ENCODE measurements at regions not wholly inside any gene's neighbourhood (a gene's known extent, or its start where the extent isn't known, plus 50 kb on each side); places are given as distances from the start of the nearest gene placed in this dataset.
A peak's percentile ranks its signal among the peaks of the same experiment; 100 is the strongest.

DNA sequence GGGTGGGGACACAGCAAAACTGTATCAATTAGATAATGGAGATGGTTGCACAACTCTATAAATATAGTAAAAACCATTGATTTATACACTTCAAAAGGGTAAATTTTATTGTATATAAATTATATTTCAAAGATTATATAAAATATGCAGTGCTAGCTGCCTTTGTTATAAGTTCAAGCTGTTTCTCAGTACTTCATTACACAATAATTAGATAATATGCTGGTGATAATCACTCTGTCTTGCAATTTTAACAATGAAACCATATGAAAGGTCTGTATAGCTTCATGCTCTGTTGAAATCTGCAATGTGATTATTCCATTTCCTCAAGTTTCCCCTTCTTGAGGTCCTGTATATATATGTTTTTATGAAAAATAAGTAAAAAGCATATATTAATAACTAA, 73.4 kb upstream of the PLS3 start (continued):
- TF ChIP-seq SUZ12 (IDR thresholded peaks at IDR 0.05; ENCODE audit: unreplicated experiment), result no peak
- TF ChIP-seq SREBF2 (IDR thresholded peaks at IDR 0.05; ENCODE audit: low read length), result no peak
- no peak for TF ChIP-seq ZZZ3 (IDR thresholded peaks at IDR 0.05; ENCODE audit: control insufficient read depth, insufficient read length, low read depth)
- TF ChIP-seq, protein P1, sequence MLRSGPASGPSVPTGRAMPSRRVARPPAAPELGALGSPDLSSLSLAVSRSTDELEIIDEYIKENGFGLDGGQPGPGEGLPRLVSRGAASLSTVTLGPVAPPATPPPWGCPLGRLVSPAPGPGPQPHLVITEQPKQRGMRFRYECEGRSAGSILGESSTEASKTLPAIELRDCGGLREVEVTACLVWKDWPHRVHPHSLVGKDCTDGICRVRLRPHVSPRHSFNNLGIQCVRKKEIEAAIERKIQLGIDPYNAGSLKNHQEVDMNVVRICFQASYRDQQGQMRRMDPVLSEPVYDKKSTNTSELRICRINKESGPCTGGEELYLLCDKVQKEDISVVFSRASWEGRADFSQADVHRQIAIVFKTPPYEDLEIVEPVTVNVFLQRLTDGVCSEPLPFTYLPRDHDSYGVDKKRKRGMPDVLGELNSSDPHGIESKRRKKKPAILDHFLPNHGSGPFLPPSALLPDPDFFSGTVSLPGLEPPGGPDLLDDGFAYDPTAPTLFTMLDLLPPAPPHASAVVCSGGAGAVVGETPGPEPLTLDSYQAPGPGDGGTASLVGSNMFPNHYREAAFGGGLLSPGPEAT (IDR thresholded peaks at IDR 0.05; ENCODE audit: low read depth), result no peak
- TF ChIP-seq HSF1 (IDR thresholded peaks at IDR 0.05; ENCODE audit: low read depth, low read length), result no peak
- TF ChIP-seq ZSCAN29 (IDR thresholded peaks at IDR 0.05), result no peak
- no peak for TF ChIP-seq TAF1 (IDR thresholded peaks at IDR 0.05; ENCODE audit: borderline replicate concordance, low read depth, low read length)
- no peak for TF ChIP-seq ZNF384 (IDR thresholded peaks at IDR 0.05; ENCODE audit: borderline replicate concordance, low read depth, low read length)

- peak; percentile 32; the same call in 1 of the 3 replicates for ATAC-seq
- Histone ChIP-seq H3K79me2 (ENCODE audit: control insufficient read depth, insufficient read depth, low read length) (no peaks in the 10 kb centered on the region), H3K4me3 (no peak overlapping the region), H3K9me3 (replicated peaks; ENCODE audit: control insufficient read depth, insufficient read depth, low read length) (no peaks in the 10 kb centered on the region), H2AFZ (ENCODE audit: control insufficient read depth, low read depth, low read length) (no peak overlapping the region), H4K20me1 (ENCODE audit: control insufficient read depth, insufficient read depth) (0 out of 2 replicates have a peak, but pooled peaks cover 2% of the 10 kb centered on the region), H3K9ac (ENCODE audit: control insufficient read depth, insufficient read depth, low read length) (no peak overlapping the region), H3K4me1 (ENCODE audit: control insufficient read depth, insufficient read depth, low read length) (no peaks in the 10 kb centered on the region), H3K27me3 (replicated peaks in 1 of 2; ENCODE audit: control insufficient read depth in 2 of 2, insufficient read depth in 2 of 2, low read length in 1 of 2) (no peaks in the 10 kb centered on the region), H3K27ac (ENCODE audit: control insufficient read depth, insufficient read depth) (no peak overlapping the region), H3K4me2 (ENCODE audit: control insufficient read depth, insufficient read depth) (no peak overlapping the region), H3K36me3 (ENCODE audit: control insufficient read depth in 2 of 2, insufficient read depth in 2 of 2, low read length in 1 of 2) (no peaks in the 10 kb centered on the region)
- no TSS peak for BruUV-seq (replicated peaks)
- ChIA-PET CTCF (no interaction called here), POLR2A (no interaction called here), RAD21 (ENCODE audit: unreplicated experiment) (interaction anchor here (1.1 kb wide), 1 partner anchor 72 kb away, joined by 3 read pairs; no protein-coding TSS in a partner anchor), SMC1A (ENCODE audit: uncharacterized antibody, unreplicated experiment) (interaction anchor here (1.4 to 1.6 kb wide), 3 partner anchors 8 to 23 kb away, joined by 3 to 6 read pairs (median 4); no protein-coding TSS in a partner anchor)
- in situ Hi-C loops (cut with MboI), result no loop called here
- FAIRE-seq, result no peak
- no peak for DNase-seq (ENCODE audit: low read depth, low spot score)
- intact Hi-C loops (cut with micrococcal nuclease; ENCODE audit: unreplicated experiment), result no loop called here
- 0% methylated on average over 1 of the region's 1 CpG for WGBS (ENCODE audit: insufficient coverage, insufficient replicate concordance, low lambda C conversion rate, missing lambda C conversion rate)
- no peak for TF ChIP-seq IRF5 (IDR thresholded peaks at IDR 0.05; ENCODE audit: borderline replicate concordance)
- TF ChIP-seq, protein P2, sequence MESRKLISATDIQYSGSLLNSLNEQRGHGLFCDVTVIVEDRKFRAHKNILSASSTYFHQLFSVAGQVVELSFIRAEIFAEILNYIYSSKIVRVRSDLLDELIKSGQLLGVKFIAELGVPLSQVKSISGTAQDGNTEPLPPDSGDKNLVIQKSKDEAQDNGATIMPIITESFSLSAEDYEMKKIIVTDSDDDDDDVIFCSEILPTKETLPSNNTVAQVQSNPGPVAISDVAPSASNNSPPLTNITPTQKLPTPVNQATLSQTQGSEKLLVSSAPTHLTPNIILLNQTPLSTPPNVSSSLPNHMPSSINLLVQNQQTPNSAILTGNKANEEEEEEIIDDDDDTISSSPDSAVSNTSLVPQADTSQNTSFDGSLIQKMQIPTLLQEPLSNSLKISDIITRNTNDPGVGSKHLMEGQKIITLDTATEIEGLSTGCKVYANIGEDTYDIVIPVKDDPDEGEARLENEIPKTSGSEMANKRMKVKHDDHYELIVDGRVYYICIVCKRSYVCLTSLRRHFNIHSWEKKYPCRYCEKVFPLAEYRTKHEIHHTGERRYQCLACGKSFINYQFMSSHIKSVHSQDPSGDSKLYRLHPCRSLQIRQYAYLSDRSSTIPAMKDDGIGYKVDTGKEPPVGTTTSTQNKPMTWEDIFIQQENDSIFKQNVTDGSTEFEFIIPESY (IDR thresholded peaks at IDR 0.05), result no peak
- TF ChIP-seq FOXM1 (IDR thresholded peaks at IDR 0.05; ENCODE audit: low read depth, low read length), result no peak
- no peak for TF ChIP-seq SIN3A (IDR thresholded peaks at IDR 0.05; ENCODE audit: low read depth, low read length)
- TF ChIP-seq NFYB (IDR thresholded peaks at IDR 0.05; ENCODE audit: insufficient read depth, low read depth, low read length), result no peak
- no peak for TF ChIP-seq FOXK2 (IDR thresholded peaks at IDR 0.05)
- TF ChIP-seq, protein P3, sequence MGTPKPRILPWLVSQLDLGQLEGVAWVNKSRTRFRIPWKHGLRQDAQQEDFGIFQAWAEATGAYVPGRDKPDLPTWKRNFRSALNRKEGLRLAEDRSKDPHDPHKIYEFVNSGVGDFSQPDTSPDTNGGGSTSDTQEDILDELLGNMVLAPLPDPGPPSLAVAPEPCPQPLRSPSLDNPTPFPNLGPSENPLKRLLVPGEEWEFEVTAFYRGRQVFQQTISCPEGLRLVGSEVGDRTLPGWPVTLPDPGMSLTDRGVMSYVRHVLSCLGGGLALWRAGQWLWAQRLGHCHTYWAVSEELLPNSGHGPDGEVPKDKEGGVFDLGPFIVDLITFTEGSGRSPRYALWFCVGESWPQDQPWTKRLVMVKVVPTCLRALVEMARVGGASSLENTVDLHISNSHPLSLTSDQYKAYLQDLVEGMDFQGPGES (IDR thresholded peaks at IDR 0.05), result no peak
- TF ChIP-seq CHD2 (IDR thresholded peaks at IDR 0.05; ENCODE audit: borderline replicate concordance, low read depth, low read length), result no peak
- no peak for TF ChIP-seq ZNF207 (IDR thresholded peaks at IDR 0.05; ENCODE audit: borderline replicate concordance)
These were observed 70.2 kb upstream of the PLS3 start for GRCh38 chrX:115490814-115491213.
